IPS-18a (cell line): ENCODE measurements at regions not wholly inside any gene's neighbourhood (a gene's known extent, or its start where the extent isn't known, plus 50 kb on each side); places are given as distances from the start of the nearest gene placed in this dataset.

Source experiments
- H3K27ac ChIP-seq: one replicate; pipeline ENCODE4 v1.5.1; 2013; ENCODE audit warnings: low read length
- H3K27me3 ChIP-seq: one replicate; pipeline ENCODE4 v1.6.1; 2013; ENCODE audit warnings: mild to moderate bottlenecking, low read length; ENCODE audit not compliant: control insufficient read depth, insufficient read depth
- H3K36me3 ChIP-seq: one replicate; pipeline ENCODE4 v1.6.1; 2013; ENCODE audit warnings: low read depth, low read length; ENCODE audit not compliant: control insufficient read depth
- H3K4me1 ChIP-seq: one replicate; pipeline ENCODE4 v1.6.1; 2013; ENCODE audit warnings: low read depth, low read length; ENCODE audit not compliant: control insufficient read depth
- H3K4me3 ChIP-seq: one replicate; pipeline ENCODE4 v1.5.1; 2013; ENCODE audit warnings: low read length
- H3K9ac ChIP-seq: one replicate; pipeline ENCODE4 v1.6.1; 2013; ENCODE audit warnings: mild to moderate bottlenecking, low read length, moderate library complexity
- H3K9me3 ChIP-seq: one replicate; pipeline ENCODE4 v1.6.1; 2013; ENCODE audit warnings: low read depth, low read length; ENCODE audit not compliant: control insufficient read depth

- Histone ChIP-seq H3K9ac (no peak overlapping the region), H3K27me3 (no peaks in the 10 kb centered on the region), H3K27ac (no peak overlapping the region)
Observed at GRCh38 chr1:55555956-55556725, 341.0 kb upstream of the USP24 start.

GRCh38 chr1:55554611-55555010 is 339.4 kb upstream of the USP24 start:
- no peak overlapping the region for H3K27ac ChIP-seq
- no peaks in the 10 kb centered on the region for H3K9me3 ChIP-seq
- no peaks in the 10 kb centered on the region for H3K27me3 ChIP-seq
- no peak overlapping the region for H3K4me3 ChIP-seq
- H3K9ac ChIP-seq = no peak overlapping the region
- no peaks in the 10 kb centered on the region for H3K36me3 ChIP-seq
- H3K4me1 ChIP-seq = no peaks in the 10 kb centered on the region

More at GRCh38 chr1:55555956-55556725, 341.0 kb upstream of the USP24 start:
- Histone ChIP-seq H3K4me3 (no peak overlapping the region), H3K36me3 (no peaks in the 10 kb centered on the region), H3K9me3 (no peaks in the 10 kb centered on the region), H3K4me1 (no peaks in the 10 kb centered on the region)

GRCh38 chr1:55552636-55553035 is 337.5 kb upstream of the USP24 start:
- no peaks in the 10 kb centered on the region for H3K9me3 ChIP-seq
- H3K36me3 ChIP-seq = no peaks in the 10 kb centered on the region
- no peak overlapping the region for H3K4me3 ChIP-seq
- no peaks in the 10 kb centered on the region for H3K27me3 ChIP-seq
- H3K27ac ChIP-seq = no peak overlapping the region
- no peak overlapping the region for H3K9ac ChIP-seq
- H3K4me1 ChIP-seq = no peaks in the 10 kb centered on the region

GRCh38 chr1:55547405-55547804 is 332.2 kb upstream of the USP24 start:
- Histone ChIP-seq H3K4me1 (no peaks in the 10 kb centered on the region), H3K4me3 (no peak overlapping the region), H3K27ac (no peak overlapping the region), H3K9ac (no peak overlapping the region), H3K36me3 (no peaks in the 10 kb centered on the region), H3K27me3 (no peaks in the 10 kb centered on the region), H3K9me3 (no peaks in the 10 kb centered on the region)

GRCh38 chr1:55546553-55546952 is 331.4 kb upstream of the USP24 start:
- H3K9me3 ChIP-seq = no peaks in the 10 kb centered on the region
- H3K27ac ChIP-seq = no peak overlapping the region
- H3K9ac ChIP-seq = no peak overlapping the region
- H3K27me3 ChIP-seq = no peaks in the 10 kb centered on the region
- H3K36me3 ChIP-seq = no peaks in the 10 kb centered on the region
- H3K4me1 ChIP-seq = no peaks in the 10 kb centered on the region
- H3K4me3 ChIP-seq = no peak overlapping the region

GRCh38 chr1:55544826-55545225 is 329.7 kb upstream of the USP24 start:
- Histone ChIP-seq H3K27me3 (no peaks in the 10 kb centered on the region), H3K4me3 (no peak overlapping the region), H3K9ac (no peak overlapping the region), H3K9me3 (no peaks in the 10 kb centered on the region), H3K36me3 (no peaks in the 10 kb centered on the region), H3K27ac (no peak overlapping the region), H3K4me1 (no peaks in the 10 kb centered on the region)

GRCh38 chr1:55542901-55543504 is 327.8 kb upstream of the USP24 start:
- no peaks in the 10 kb centered on the region for H3K9me3 ChIP-seq
- H3K4me3 ChIP-seq = no peak overlapping the region
- no peaks in the 10 kb centered on the region for H3K36me3 ChIP-seq
- no peak overlapping the region for H3K27ac ChIP-seq
- no peaks in the 10 kb centered on the region for H3K4me1 ChIP-seq
- H3K27me3 ChIP-seq = no peaks in the 10 kb centered on the region
- H3K9ac ChIP-seq = no peak overlapping the region

- Histone ChIP-seq H3K36me3 (no peaks in the 10 kb centered on the region), H3K9me3 (no peaks in the 10 kb centered on the region), H3K4me1 (no peaks in the 10 kb centered on the region), H3K4me3 (no peak overlapping the region), H3K27me3 (no peaks in the 10 kb centered on the region), H3K9ac (no peak overlapping the region), H3K27ac (no peak overlapping the region)
Observed at GRCh38 chr1:55541296-55541695, 326.1 kb upstream of the USP24 start.

- no peak overlapping the region for H3K4me3 ChIP-seq
- no peak overlapping the region for H3K9ac ChIP-seq
- H3K9me3 ChIP-seq = no peaks in the 10 kb centered on the region
- no peaks in the 10 kb centered on the region for H3K4me1 ChIP-seq
- no peak overlapping the region for H3K27ac ChIP-seq
- no peaks in the 10 kb centered on the region for H3K27me3 ChIP-seq
- no peaks in the 10 kb centered on the region for H3K36me3 ChIP-seq
Observed at GRCh38 chr1:55539652-55540512, 324.7 kb upstream of the USP24 start.

GRCh38 chr1:55538428-55538827 is 323.3 kb upstream of the USP24 start:
- no peaks in the 10 kb centered on the region for H3K27me3 ChIP-seq
- H3K4me3 ChIP-seq = no peak overlapping the region
- no peaks in the 10 kb centered on the region for H3K9me3 ChIP-seq
- no peaks in the 10 kb centered on the region for H3K4me1 ChIP-seq
- H3K9ac ChIP-seq = no peak overlapping the region
- H3K36me3 ChIP-seq = no peaks in the 10 kb centered on the region
- no peak overlapping the region for H3K27ac ChIP-seq

- H3K9me3 ChIP-seq = no peaks in the 10 kb centered on the region
- H3K4me1 ChIP-seq = no peaks in the 10 kb centered on the region
- no peaks in the 10 kb centered on the region for H3K36me3 ChIP-seq
- H3K4me3 ChIP-seq = no peak overlapping the region
- no peaks in the 10 kb centered on the region for H3K27me3 ChIP-seq
- no peak overlapping the region for H3K27ac ChIP-seq
- H3K9ac ChIP-seq = no peak overlapping the region
Observed at GRCh38 chr1:55536545-55536865, 321.3 kb upstream of the USP24 start.
